ENCODE measurements at regions not wholly inside any gene's neighbourhood (a gene's known extent, or its start where the extent isn't known, plus 50 kb on each side); places are given as distances from the start of the nearest gene placed in this dataset.

GRCh38 chr6:19470333-19470732 is 366.8 kb upstream of the ID4 start:
- TF ChIP-seq CTCF (conservative IDR thresholded peaks at IDR 0.05) (no peak), EZH2 (IDR thresholded peaks at IDR 0.05; ENCODE audit: low read depth) (no peak)

Data from PC-9 (cell line).